Esophagus muscularis mucosa (tissue), 4 donors: ENCODE measurements at regions not wholly inside any gene's neighbourhood (a gene's known extent, or its start where the extent isn't known, plus 50 kb on each side); places are given as distances from the start of the nearest gene placed in this dataset.

ENCODE experiments used
- DNase-seq: peaks from one replicate; pipeline ENCODE4 v3.0.0-alpha.2; 2017; ENCODE audit errors: extremely low spot score
- H3K27ac ChIP-seq, 4 donors: fragments of 200-600 bp; sonication (generic); replicated peaks in 1 of 4; 1 replicate in 3 of 4; 2 replicates in 1 of 4; pipeline ENCODE4 v1.5.1; 2016 to 2019; ENCODE audit warnings: mild to moderate bottlenecking in 1 of 4
- H3K27me3 ChIP-seq, 4 donors: fragments of 200-600 bp; sonication (generic); one replicate each; pipeline versions ENCODE4 v1.5.1 to v1.6.0; 2016 to 2019
- H3K36me3 ChIP-seq, 4 donors: fragments of 200-600 bp; sonication (generic); one replicate each; pipeline ENCODE4 v1.5.1; 2016 to 2019
- H3K4me1 ChIP-seq, 4 donors: fragments of 200-600 bp; sonication (generic); one replicate each; pipeline ENCODE4 v1.5.1; 2016 to 2019
- H3K4me3 ChIP-seq, 4 donors: fragments of 200-600 bp; sonication (generic); 1 replicate in 2 of 4; 2 replicates in 2 of 4; pipeline ENCODE4 v1.5.1; 2016 to 2019; ENCODE audit warnings: mild to moderate bottlenecking in 4 of 4, moderate library complexity in 1 of 4
- H3K9me3 ChIP-seq, 4 donors: fragments of 200-600 bp; sonication (generic); 1 replicate in 3 of 4; 2 replicates in 1 of 4; pipeline ENCODE4 v1.5.1; 2016 to 2019
- CTCF ChIP-seq, 3 experiments: fragments of 200-600 bp in 2 of 3; fragments of 450-650 bp in 1 of 3; sonication (generic) in 2 of 3; IDR thresholded peaks; one replicate each; pipeline ENCODE4 v1.5.1; 2017 to 2019; ENCODE audit warnings: antibody characterized with exemption in 3 of 3, mild to moderate bottlenecking in 2 of 3, moderate library complexity in 1 of 3
- EP300 ChIP-seq: sonication (generic); formaldehyde crosslinking; IDR thresholded peaks from one replicate; pipeline ENCODE4 v1.6.1; 2017; ENCODE audit warnings: antibody characterized with exemption
- POLR2A ChIP-seq: fragments of 450-650 bp; IDR thresholded peaks from one replicate; pipeline ENCODE4 v1.6.1; 2017; ENCODE audit warnings: antibody characterized with exemption, moderate library complexity, mild to moderate bottlenecking, low read depth
- POLR2AphosphoS5 ChIP-seq, 2 donors: sonication (generic); formaldehyde crosslinking; IDR thresholded peaks; one replicate each; pipeline ENCODE4 v1.6.1; 2017; ENCODE audit warnings: antibody characterized with exemption in 2 of 2
- WGBS: methylation state at CpG from one replicate; pipeline ENCODE4 v1.1.5; 2018; 5-methylcytosine and 5-hydroxymethylcytosine counted together
- intact Hi-C: fragments of 100-400 bp; cut with DNase I; formaldehyde crosslinking; loops from one replicate; pipeline ENCODE4 v1.15.1; 2023

GRCh38 chr1:188140958-188141357, 1312.2 kb downstream of the PLA2G4A start:
- no peak overlapping the region for H3K4me3 ChIP-seq
- TF ChIP-seq POLR2A, result no peak
- TF ChIP-seq POLR2AphosphoS5 (IDR thresholded peaks at IDR 0.05), result no peak
- no peak for TF ChIP-seq EP300
- no peak for TF ChIP-seq CTCF (IDR thresholded peaks at IDR 0.05)
- H3K9me3 ChIP-seq, result peaks cover 0 to 4% (median 0%) of the 10 kb centered on the region in 4 donors
- no peak overlapping the region for H3K27ac ChIP-seq
- H3K36me3 ChIP-seq, result no peaks in the 10 kb centered on the region
- no peaks in the 10 kb centered on the region for H3K4me1 ChIP-seq
- H3K27me3 ChIP-seq, result no peaks in the 10 kb centered on the region
- DNase-seq, result no peak
- intact Hi-C loops, result no loop called here
- 48% methylated on average over 2 of the region's 2 CpGs for WGBS

- Histone ChIP-seq H3K9me3 (no peaks in the 10 kb centered on the region), H3K27ac (no peak overlapping the region), H3K4me3 (no peak overlapping the region), H3K36me3 (no peaks in the 10 kb centered on the region), H3K27me3 (no peaks in the 10 kb centered on the region), H3K4me1 (no peaks in the 10 kb centered on the region)
- 94% methylated on average over 9 of the region's 11 CpGs for WGBS
- TF ChIP-seq POLR2AphosphoS5 (IDR thresholded peaks at IDR 0.05), result no peak
- no peak for TF ChIP-seq EP300
- no peak for TF ChIP-seq POLR2A
- no peak for TF ChIP-seq CTCF (IDR thresholded peaks at IDR 0.05)
- intact Hi-C loops, result no loop called here
- DNase-seq, result no peak
Observed at GRCh38 chr1:188154196-188154595, 1325.4 kb downstream of the PLA2G4A start.

GRCh38 chr1:188154761-188155160, 1326.0 kb downstream of the PLA2G4A start:
- no peak for DNase-seq
- H3K36me3 ChIP-seq, result no peaks in the 10 kb centered on the region

DNA sequence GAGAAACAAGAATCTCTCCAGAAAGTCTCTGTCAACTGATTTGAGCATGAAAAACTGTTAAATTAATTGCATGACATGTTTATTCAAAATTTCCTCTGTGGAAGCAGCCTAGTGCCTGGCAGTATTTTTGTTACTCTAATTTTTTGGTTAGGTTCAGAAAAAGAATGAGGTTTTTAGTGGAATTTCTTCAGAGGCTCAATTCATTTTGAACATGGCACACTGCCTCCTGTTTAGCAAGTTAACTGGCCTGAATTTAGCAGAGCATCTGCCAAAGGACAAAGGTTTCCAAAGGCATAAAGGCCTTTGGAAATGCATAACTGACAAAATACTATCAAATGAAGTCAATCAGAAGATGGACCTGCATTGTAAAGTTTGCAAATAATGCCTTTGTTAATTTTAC, 1326.5 kb downstream of the PLA2G4A start:
- no peaks in the 10 kb centered on the region for H3K9me3 ChIP-seq
- no peak for TF ChIP-seq POLR2AphosphoS5 (IDR thresholded peaks at IDR 0.05)
- no peak for TF ChIP-seq EP300
- TF ChIP-seq CTCF (IDR thresholded peaks at IDR 0.05), result no peak
- TF ChIP-seq POLR2A, result no peak
- intact Hi-C loops, result no loop called here
- no peak for DNase-seq
- H3K36me3 ChIP-seq, result no peaks in the 10 kb centered on the region
- H3K4me1 ChIP-seq, result no peaks in the 10 kb centered on the region
- no peaks in the 10 kb centered on the region for H3K27me3 ChIP-seq
- H3K4me3 ChIP-seq, result no peak overlapping the region
- H3K27ac ChIP-seq, result no peak overlapping the region

More at GRCh38 chr1:188154761-188155160, 1326.0 kb downstream of the PLA2G4A start:
- H3K27ac ChIP-seq, result no peak overlapping the region
- no peaks in the 10 kb centered on the region for H3K9me3 ChIP-seq
- intact Hi-C loops, result no loop called here
- TF ChIP-seq POLR2AphosphoS5 (IDR thresholded peaks at IDR 0.05), result no peak
- TF ChIP-seq CTCF (IDR thresholded peaks at IDR 0.05), result no peak
- TF ChIP-seq EP300, result no peak
- TF ChIP-seq POLR2A, result no peak
- no peaks in the 10 kb centered on the region for H3K27me3 ChIP-seq
- no peaks in the 10 kb centered on the region for H3K4me1 ChIP-seq
- no peak overlapping the region for H3K4me3 ChIP-seq
- WGBS, result 62% methylated on average over 3 of the region's 3 CpGs

DNA sequence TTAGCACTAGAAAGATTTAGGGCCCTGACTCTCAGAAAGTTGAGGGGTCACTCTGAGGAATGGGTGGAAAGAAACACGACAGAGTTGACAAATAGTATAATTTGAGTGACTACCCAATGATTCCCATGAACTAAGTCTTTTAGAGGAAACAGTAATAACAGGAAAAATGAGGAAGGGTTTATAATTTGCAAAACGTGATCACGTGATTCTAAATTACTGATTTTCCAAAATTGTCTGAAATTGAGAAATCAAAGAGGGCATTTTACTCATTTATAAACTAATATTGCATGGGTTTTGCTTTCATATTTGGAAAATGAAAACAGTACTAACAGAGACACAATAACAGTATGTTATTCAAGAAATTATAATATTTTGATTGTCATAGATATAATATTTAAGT, 1335.7 kb downstream of the PLA2G4A start:
- Histone ChIP-seq H3K36me3 (no peaks in the 10 kb centered on the region), H3K4me1 (no peaks in the 10 kb centered on the region), H3K27ac (no peak overlapping the region), H3K27me3 (no peaks in the 10 kb centered on the region), H3K4me3 (no peak overlapping the region), H3K9me3 (no peaks in the 10 kb centered on the region)
- no peak for DNase-seq
- no peak for TF ChIP-seq POLR2AphosphoS5 (IDR thresholded peaks at IDR 0.05)
- no peak for TF ChIP-seq CTCF (IDR thresholded peaks at IDR 0.05)
- TF ChIP-seq POLR2A, result no peak
- TF ChIP-seq EP300, result no peak
- intact Hi-C loops, result no loop called here
- WGBS, result 91% methylated on average over 3 of the region's 3 CpGs
